Large intestine (tissue), 3 donors: ENCODE measurements at regions not wholly inside any gene's neighbourhood (a gene's known extent, or its start where the extent isn't known, plus 50 kb on each side); places are given as distances from the start of the nearest gene placed in this dataset.
"Not testable (repeated sequence)": the region's sequence is repeated elsewhere in the genome, so short reads cannot be mapped to it uniquely, and the experiment has no call there.

Experiments used
- DNase-seq, 2 donors: peaks; one replicate each; pipeline versions ENCODE4 v3.0.0 to v3.0.0-alpha.2; 2013
- H3K27ac ChIP-seq: one replicate; pipeline ENCODE4 v1.5.1; 2013; ENCODE audit warnings: low read length
- H3K27me3 ChIP-seq: 2 replicates; pipeline ENCODE4 v1.6.1; 2013; ENCODE audit warnings: low read length; ENCODE audit not compliant: control insufficient read depth, insufficient read depth
- H3K36me3 ChIP-seq: 2 replicates; pipeline ENCODE4 v1.6.1; 2013; ENCODE audit warnings: low read length; ENCODE audit not compliant: control insufficient read depth, insufficient read depth
- H3K4me1 ChIP-seq: one replicate; pipeline ENCODE4 v1.6.1; 2013; ENCODE audit warnings: low read length; ENCODE audit not compliant: control insufficient read depth, insufficient read depth
- H3K4me3 ChIP-seq: one replicate; pipeline ENCODE4 v1.5.1; 2013; ENCODE audit warnings: low read length
- H3K9me3 ChIP-seq: one replicate; pipeline ENCODE4 v1.6.1; 2013; ENCODE audit warnings: mild to moderate bottlenecking, low read depth, low read length, moderate library complexity; ENCODE audit not compliant: control insufficient read depth
- WGBS: methylation state at CpG from one replicate; pipeline ENCODE4 v1.1.5; 2013; ENCODE audit warnings: low lambda C conversion rate; ENCODE audit not compliant: insufficient coverage; 5-methylcytosine and 5-hydroxymethylcytosine counted together

DNA sequence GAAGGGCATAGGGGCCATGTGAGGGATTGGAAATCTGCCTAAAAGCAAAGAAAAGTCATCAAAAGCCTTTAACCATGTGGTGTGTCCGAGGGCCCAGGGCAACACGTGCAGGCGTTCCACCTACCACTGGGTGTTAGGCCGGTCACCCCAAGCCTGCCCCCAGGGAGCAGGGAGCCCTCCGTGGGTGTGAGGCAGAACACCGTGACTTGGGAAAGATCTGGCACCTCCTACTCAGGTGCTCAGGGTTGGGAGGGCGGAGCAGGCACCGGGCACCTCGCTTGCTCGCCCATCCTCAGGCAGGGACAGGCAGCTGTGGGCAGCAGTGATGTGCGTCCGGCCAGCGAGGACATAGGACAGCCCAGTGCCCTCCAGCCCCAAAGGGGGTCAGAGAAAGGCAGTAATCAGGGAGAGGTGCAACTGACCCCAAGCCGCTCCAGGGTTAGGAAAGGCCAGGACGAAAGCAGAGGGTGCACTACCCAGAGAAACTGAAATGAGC is 80.7 kb upstream of the CHST15 start:
- Histone ChIP-seq H3K4me3 (no peak overlapping the region), H3K9me3 (no peaks in the 10 kb centered on the region), H3K27ac (no peak overlapping the region), H3K27me3 (no peaks in the 10 kb centered on the region), H3K4me1 (no peaks in the 10 kb centered on the region), H3K36me3 (no peaks in the 10 kb centered on the region)
- no CpG with 5 or more reads among the region's 15 CpGs for WGBS
- DNase-seq, result no peak

DNA sequence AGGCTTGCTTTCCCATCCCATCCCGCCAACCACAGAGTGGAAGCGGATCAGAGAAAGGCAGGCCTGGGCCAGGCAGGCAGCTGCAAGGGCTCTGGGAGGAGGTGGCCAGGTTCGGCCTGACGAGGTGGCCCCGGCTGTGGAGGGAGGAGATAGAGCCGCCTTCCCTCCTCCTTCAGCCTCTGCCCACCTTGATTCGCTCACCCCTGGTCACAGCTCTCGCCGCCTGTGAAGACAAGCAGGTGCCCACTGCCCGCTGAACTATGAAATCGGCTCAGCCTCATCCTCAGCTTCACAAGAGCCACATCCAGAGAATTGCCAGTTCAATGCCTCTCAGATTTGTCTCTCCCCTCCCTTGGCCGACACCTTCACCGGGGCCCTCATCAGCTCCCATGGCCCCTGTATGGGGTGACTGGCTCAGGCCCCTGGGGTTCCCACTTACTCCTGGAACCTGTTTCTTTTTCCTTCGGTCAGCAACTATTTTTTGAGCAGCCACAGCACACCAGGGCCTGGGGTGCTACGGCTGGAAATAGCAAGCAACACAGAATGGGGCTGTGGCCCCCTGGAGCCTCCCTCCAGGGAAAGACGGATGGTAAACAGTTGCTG is 80.0 kb upstream of the CHST15 start:
- H3K4me3 ChIP-seq, result no peak overlapping the region
- no peaks in the 10 kb centered on the region for H3K27me3 ChIP-seq
- no peaks in the 10 kb centered on the region for H3K9me3 ChIP-seq
- no peak for DNase-seq
- H3K36me3 ChIP-seq, result no peaks in the 10 kb centered on the region
- WGBS, result 80% methylated on average over 1 of the region's 16 CpGs
- no peaks in the 10 kb centered on the region for H3K4me1 ChIP-seq
- H3K27ac ChIP-seq, result no peak overlapping the region

DNA sequence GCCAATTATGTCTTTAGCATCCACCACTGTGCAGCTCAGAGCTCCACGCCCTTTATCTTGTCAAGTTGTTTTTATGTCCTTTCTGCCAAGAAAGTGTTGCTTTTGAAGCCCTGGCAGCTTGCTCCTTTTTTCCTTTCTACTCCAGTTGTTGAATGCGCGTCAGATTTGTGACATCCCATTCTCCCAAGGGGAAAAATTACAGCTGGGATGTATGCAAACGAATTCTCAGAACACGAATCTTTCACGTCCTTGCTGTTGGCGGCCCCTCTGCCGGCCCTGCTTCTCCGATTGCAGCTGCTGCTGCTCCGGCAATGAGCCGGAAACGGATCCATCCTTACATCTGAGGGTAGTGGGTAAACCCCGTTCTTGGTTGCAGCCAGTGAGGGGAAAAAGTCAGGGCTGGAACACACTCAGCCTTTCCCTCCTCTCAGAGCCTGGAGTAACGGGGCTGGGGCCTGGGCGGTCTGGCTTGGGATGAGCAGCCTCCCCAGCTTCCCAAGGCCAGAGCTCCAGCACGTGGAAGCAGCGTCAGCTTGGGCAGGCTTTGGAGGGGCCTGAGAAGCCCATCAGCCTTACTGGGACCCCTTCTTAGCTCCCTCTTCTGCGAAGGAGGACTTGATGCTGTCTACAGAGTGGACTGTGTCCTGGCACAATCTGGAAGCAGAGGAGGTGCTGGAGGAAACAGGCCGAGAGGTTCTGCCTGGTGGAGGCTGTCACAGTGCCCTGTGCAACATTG is 79.0 kb upstream of the CHST15 start:
- Histone ChIP-seq H3K9me3 (no peaks in the 10 kb centered on the region), H3K4me3 (no peak overlapping the region), H3K27me3 (no peaks in the 10 kb centered on the region), H3K36me3 (no peaks in the 10 kb centered on the region), H3K27ac (peak overlapping the region; percentile 40), H3K4me1 (no peaks in the 10 kb centered on the region)
- DNase-seq, result peak; percentile 25 to 30
- WGBS, result no CpG with 5 or more reads among the region's 19 CpGs

DNA sequence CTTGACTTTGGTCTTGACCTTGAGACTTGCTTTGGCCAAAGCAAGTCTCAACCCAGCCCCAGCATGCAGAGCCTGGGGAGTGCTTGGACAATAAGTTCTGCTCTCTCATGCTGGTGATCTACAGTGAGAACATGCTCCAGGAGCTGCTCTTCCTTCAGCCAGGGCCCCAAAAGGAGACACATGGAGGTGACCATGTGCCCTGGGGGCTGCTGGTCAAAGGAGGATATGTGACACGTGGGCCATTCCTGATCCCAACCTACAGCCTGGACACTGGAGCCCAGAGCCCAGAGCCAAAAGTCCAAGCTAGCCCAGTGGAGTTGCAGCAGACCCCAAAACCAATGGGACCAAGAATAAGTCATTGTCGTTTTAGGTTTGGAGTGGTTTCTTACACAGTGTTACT is 78.2 kb upstream of the CHST15 start:
- no peak for DNase-seq
- Histone ChIP-seq H3K27me3 (no peaks in the 10 kb centered on the region), H3K9me3 (no peaks in the 10 kb centered on the region), H3K4me3 (no peak overlapping the region), H3K4me1 (no peaks in the 10 kb centered on the region), H3K27ac (no peak overlapping the region), H3K36me3 (no peaks in the 10 kb centered on the region)
- no CpG with 5 or more reads among the region's 2 CpGs for WGBS

DNA sequence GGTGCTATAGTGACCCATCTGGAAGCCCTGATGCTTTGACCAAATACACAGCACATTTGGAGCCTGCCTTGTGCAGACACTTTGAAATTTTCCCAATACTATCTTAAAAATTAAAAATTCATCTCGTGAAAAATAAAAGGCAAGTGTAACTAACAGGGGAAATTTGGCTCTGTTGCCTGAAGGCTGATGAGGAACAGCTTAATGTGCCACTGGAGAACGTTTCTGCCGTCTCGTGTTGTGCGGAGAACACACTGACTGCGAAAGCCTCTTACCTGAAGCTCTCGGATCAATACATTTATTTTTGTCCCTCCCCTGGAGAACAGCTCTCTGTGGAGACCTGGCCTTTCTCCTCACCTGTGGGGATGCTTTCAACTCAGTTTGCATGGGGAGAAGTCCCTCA is 77.2 kb upstream of the CHST15 start:
- DNase-seq, result no peak
- Histone ChIP-seq H3K9me3 (no peaks in the 10 kb centered on the region), H3K36me3 (no peaks in the 10 kb centered on the region), H3K4me1 (no peaks in the 10 kb centered on the region), H3K27ac (no peak overlapping the region), H3K27me3 (no peaks in the 10 kb centered on the region), H3K4me3 (no peak overlapping the region)
- 75% methylated on average over 1 of the region's 7 CpGs for WGBS

DNA sequence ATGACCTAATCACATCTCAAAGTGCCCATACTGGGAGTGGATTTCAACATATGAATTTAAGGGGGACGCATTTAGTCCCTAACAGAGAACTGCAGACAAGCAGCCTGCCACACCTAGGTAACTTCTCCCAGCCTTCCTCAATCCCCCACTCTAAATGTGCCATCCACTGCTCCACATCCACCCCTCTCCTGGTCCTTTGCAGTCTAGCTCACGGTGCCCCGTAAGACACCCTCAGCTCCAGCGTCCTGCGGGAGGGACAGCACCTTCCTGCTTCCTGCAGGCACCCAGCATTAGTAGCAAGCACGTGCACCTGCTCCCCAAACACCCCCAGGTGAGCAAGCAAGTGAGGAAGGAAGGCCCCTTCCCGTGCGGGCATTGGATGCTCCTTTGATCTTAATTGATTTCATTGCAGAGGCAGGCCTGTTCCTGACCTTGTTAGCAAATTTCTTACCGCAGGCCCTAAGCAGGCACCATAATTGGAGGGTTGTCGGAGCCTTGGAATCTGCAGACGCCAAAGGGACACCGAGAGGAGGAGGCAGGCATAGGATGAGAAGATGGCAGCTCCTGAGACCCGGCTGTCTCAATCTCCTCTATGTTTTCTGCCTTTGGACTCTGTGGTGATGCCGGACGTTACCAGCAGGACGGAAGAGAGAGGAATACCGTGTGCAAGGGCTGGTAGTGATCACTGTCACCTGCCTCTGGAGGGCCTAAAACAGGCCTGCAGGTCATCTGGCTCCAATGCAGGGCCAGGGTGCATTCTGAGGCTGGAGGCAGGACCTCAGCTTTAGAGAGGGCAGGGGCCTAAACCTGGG is 75.8 kb upstream of the CHST15 start:
- H3K9me3 ChIP-seq, result no peaks in the 10 kb centered on the region
- no peak overlapping the region for H3K27ac ChIP-seq
- WGBS, result 80% methylated on average over 2 of the region's 17 CpGs
- DNase-seq, result no peak
- no peaks in the 10 kb centered on the region for H3K36me3 ChIP-seq
- no peak overlapping the region for H3K4me3 ChIP-seq
- no peaks in the 10 kb centered on the region for H3K4me1 ChIP-seq
- H3K27me3 ChIP-seq, result peaks cover 3% of the 10 kb centered on the region

DNA sequence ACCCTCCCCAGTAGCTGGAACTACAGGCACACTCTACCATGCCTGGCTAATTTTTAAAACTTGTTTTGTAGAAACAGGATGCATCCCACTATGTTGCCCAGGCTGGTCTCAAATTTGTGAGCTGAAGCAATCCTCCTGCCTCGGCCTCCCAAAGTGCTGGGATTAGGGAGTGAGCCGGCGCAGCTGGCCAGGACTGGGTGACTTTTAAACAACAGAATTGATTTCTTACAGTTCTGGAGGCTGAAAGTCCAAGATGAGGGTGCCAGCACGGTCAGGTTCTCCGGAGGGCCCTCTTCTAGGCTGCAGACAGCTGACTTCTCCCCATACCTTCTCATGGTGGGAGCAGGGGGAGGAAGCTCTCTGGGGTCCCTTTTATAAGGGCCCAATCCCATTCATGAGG is 75.2 kb upstream of the CHST15 start:
- Histone ChIP-seq H3K4me1 (no peaks in the 10 kb centered on the region), H3K27ac (no peak overlapping the region), H3K27me3 (peaks cover 4% of the 10 kb centered on the region), H3K9me3 (no peaks in the 10 kb centered on the region), H3K4me3 (no peak overlapping the region), H3K36me3 (no peaks in the 10 kb centered on the region)
- WGBS, result no CpG with 5 or more reads among the region's 5 CpGs
- no peak for DNase-seq

DNA sequence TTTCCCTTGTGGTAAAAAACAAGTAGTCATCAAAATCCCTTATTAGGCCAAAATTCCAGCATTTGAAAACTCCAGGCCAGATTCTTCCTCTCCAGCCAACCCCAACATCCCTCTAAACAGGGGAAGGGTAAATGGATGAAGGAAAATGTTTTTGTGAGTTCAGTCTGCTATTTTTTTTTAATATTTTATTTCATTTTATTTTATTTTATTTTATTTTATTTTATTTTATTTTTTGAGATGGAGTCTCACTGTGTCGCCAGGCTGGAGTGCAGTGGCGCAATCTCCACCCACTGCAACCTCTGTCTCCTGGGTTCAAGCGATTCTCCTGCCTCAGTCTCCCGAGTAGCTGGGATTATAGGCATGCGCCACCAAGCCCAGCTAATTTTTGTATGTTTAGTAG is 74.5 kb upstream of the CHST15 start:
- H3K27me3 ChIP-seq, H3K4me1 ChIP-seq, H3K9me3 ChIP-seq, H3K36me3 ChIP-seq, H3K27ac ChIP-seq, DNase-seq, H3K4me3 ChIP-seq: not testable (repeated sequence)
- no CpG with 5 or more reads among the region's 5 CpGs for WGBS

DNA sequence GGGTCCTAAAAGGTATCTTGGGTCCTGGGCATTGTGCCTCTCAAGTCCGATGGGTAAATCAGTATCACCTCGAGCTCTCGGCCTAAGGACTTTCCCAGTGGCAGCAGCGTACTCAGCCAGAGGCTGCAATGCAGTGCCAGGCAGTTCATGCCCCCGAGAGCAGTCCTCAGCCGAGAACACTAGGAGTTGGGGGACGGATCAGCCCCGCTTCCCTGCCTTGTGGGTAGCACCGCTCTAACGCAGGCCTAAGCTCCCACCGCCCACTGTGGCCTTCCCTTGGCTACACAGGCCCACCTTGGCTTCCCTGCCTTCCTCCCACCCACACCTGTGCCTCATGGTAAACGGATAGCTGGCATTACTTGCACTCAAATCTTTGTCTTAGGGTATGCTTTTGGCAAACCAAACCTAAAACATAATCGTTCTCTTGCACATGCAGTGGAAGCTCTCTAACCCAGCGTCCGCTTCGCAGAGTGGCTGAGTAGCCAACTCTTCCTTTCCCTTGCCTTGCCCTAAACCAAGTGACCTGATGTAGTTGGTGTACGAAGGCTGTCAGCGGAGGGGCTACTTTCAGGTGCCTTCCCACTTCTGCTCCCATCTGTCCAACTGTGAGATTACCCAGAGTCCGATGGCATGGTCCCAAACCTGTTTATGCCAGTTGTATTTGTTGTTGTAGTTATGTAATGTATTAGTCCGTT is 73.2 kb upstream of the CHST15 start:
- 38% methylated on average over 2 of the region's 20 CpGs for WGBS
- Histone ChIP-seq H3K4me3 (no peak overlapping the region), H3K9me3 (no peaks in the 10 kb centered on the region), H3K27me3 (peaks cover 4% of the 10 kb centered on the region), H3K27ac (no peak overlapping the region), H3K4me1 (no peaks in the 10 kb centered on the region), H3K36me3 (no peaks in the 10 kb centered on the region)
- DNase-seq, result no peak

DNA sequence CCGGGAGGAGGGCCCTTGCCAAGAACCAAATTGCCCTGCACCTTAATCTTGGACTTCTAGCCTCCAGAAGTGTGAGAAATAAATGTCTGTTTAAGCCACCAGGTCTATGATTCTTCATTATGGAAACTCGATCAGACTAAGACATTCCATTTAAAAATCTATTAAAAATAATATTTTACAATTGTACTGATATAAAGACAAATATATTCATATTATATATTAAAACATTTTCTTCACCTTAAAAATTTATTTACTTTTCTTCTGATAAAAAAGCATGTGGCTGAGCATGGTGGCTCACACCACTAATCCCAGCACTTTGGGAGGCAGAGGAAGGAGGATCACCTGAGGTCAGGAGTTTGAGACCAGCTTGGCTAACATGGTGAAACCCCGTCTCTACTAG is 72.4 kb upstream of the CHST15 start:
- H3K36me3 ChIP-seq, result no peaks in the 10 kb centered on the region
- no peaks in the 10 kb centered on the region for H3K4me1 ChIP-seq
- H3K27me3 ChIP-seq, result peaks cover 4% of the 10 kb centered on the region
- no peak overlapping the region for H3K27ac ChIP-seq
- no peak for DNase-seq
- 100% methylated on average over 1 of the region's 3 CpGs for WGBS
- no peaks in the 10 kb centered on the region for H3K9me3 ChIP-seq
- H3K4me3 ChIP-seq, result no peak overlapping the region
